WI38 (cell line): ENCODE measurements at regions not wholly inside any gene's neighbourhood (a gene's known extent, or its start where the extent isn't known, plus 50 kb on each side); places are given as distances from the start of the nearest gene placed in this dataset.

Source experiments
- H3K4me3 ChIP-seq: 2 replicates; pipeline ENCODE4 v1.5.1; 2011; ENCODE audit warnings: low read depth, mild to moderate bottlenecking, control low read depth, low read length
- CTCF ChIP-seq: IDR thresholded peaks from 2 replicates; pipeline ENCODE4 v1.5.1; 2012; ENCODE audit warnings: low read depth, mild to moderate bottlenecking, control low read depth, low read length

- TF ChIP-seq CTCF, result no peak
- no peak overlapping the region for H3K4me3 ChIP-seq
Observed at GRCh38 chr5:130386155-130386554, 481.9 kb downstream of the CHSY3 start.

GRCh38 chr5:130385656-130386055 lies 481.4 kb downstream of the CHSY3 start:
- TF ChIP-seq CTCF, result no peak

GRCh38 chr5:130365956-130366355 lies 461.7 kb downstream of the CHSY3 start:
- TF ChIP-seq CTCF, result no peak
- no peak overlapping the region for H3K4me3 ChIP-seq

More at GRCh38 chr5:130385656-130386055, 481.4 kb downstream of the CHSY3 start:
- H3K4me3 ChIP-seq, result no peak overlapping the region

GRCh38 chr5:130350131-130350530 lies 445.9 kb downstream of the CHSY3 start:
- no peak for TF ChIP-seq CTCF

GRCh38 chr5:130337179-130337888 lies 433.1 kb downstream of the CHSY3 start:
- no peak overlapping the region for H3K4me3 ChIP-seq
- TF ChIP-seq CTCF, result no peak

More at GRCh38 chr5:130350131-130350530, 445.9 kb downstream of the CHSY3 start:
- H3K4me3 ChIP-seq, result no peak overlapping the region

GRCh38 chr5:130335117-130335516 lies 430.9 kb downstream of the CHSY3 start:
- no peak overlapping the region for H3K4me3 ChIP-seq

GRCh38 chr5:130333089-130333488 lies 428.8 kb downstream of the CHSY3 start:
- H3K4me3 ChIP-seq, result no peak overlapping the region
- TF ChIP-seq CTCF, result no peak

More at GRCh38 chr5:130335117-130335516, 430.9 kb downstream of the CHSY3 start:
- TF ChIP-seq CTCF, result no peak
